Testis (tissue), 2 donors: ENCODE measurements at regions not wholly inside any gene's neighbourhood (a gene's known extent, or its start where the extent isn't known, plus 50 kb on each side); places are given as distances from the start of the nearest gene placed in this dataset.

Experiments used
- POLR2A ChIP-seq: fragments of 450-650 bp; IDR thresholded peaks from one replicate; pipeline ENCODE4 v1.6.1; 2017; ENCODE audit warnings: antibody characterized with exemption, mild to moderate bottlenecking, moderate library complexity
- TF ChIP-seq, protein P1 (sequence below), 3 experiments: fragments of 450-650 bp in 2 of 3; fragments of 200-600 bp in 1 of 3; sonication (generic) in 1 of 3; IDR thresholded peaks; one replicate each; pipeline ENCODE4 v1.5.1; 2016 to 2019; ENCODE audit warnings: antibody characterized with exemption in 3 of 3, mild to moderate bottlenecking in 2 of 3, moderate library complexity in 1 of 3

- TF ChIP-seq, protein P1, sequence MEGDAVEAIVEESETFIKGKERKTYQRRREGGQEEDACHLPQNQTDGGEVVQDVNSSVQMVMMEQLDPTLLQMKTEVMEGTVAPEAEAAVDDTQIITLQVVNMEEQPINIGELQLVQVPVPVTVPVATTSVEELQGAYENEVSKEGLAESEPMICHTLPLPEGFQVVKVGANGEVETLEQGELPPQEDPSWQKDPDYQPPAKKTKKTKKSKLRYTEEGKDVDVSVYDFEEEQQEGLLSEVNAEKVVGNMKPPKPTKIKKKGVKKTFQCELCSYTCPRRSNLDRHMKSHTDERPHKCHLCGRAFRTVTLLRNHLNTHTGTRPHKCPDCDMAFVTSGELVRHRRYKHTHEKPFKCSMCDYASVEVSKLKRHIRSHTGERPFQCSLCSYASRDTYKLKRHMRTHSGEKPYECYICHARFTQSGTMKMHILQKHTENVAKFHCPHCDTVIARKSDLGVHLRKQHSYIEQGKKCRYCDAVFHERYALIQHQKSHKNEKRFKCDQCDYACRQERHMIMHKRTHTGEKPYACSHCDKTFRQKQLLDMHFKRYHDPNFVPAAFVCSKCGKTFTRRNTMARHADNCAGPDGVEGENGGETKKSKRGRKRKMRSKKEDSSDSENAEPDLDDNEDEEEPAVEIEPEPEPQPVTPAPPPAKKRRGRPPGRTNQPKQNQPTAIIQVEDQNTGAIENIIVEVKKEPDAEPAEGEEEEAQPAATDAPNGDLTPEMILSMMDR (IDR thresholded peaks at IDR 0.05), result no peak
- no peak for TF ChIP-seq POLR2A
Observed at GRCh38 chr13:66171920-66172319, 1058.2 kb downstream of the PCDH9 start.
